HL-60 (cell line): ENCODE measurements at regions not wholly inside any gene's neighbourhood (a gene's known extent, or its start where the extent isn't known, plus 50 kb on each side); places are given as distances from the start of the nearest gene placed in this dataset.
"Not testable (repeated sequence)": the region's sequence is repeated elsewhere in the genome, so short reads cannot be mapped to it uniquely, and the experiment has no call there.

Experiments
- DNase-seq, 2 experiments: peaks; one replicate each; pipeline ENCODE4 v3.0.0-alpha.2; 2010 to 2020; ENCODE audit warnings: low read depth in 1 of 2, low spot score in 1 of 2
- H3K27ac ChIP-seq: fragments of 250-450 bp; sonication (Bioruptor Pico); replicated peaks from 2 replicates; pipeline ENCODE4 v1.5.1; 2020; ENCODE audit warnings: mild to moderate bottlenecking, moderate library complexity
- H3K27me3 ChIP-seq: fragments of 250-450 bp; sonication (Bioruptor Pico); 2 replicates; pipeline ENCODE4 v1.5.1; 2021; ENCODE audit warnings: mild to moderate bottlenecking, moderate library complexity; ENCODE audit not compliant: insufficient read depth, poor library complexity, severe bottlenecking
- H3K4me3 ChIP-seq: replicated peaks from 2 replicates; pipeline ENCODE4 v1.5.1; 2011; ENCODE audit warnings: mild to moderate bottlenecking, control low read depth, low read length; ENCODE audit not compliant: insufficient read depth
- CTCF ChIP-seq: IDR thresholded peaks from one replicate; pipeline ENCODE4 v1.5.1; 2011; ENCODE audit warnings: low read length, control low read depth, inconsistent platforms; ENCODE audit not compliant: insufficient read depth
- GABPA ChIP-seq: IDR thresholded peaks from 2 replicates; pipeline ENCODE4 v1.6.1; 2012; ENCODE audit warnings: low read depth
- POLR2AphosphoS5 ChIP-seq: IDR thresholded peaks from 2 replicates; pipeline ENCODE4 v1.6.1; 2012; ENCODE audit warnings: low read depth
- REST ChIP-seq: IDR thresholded peaks from 2 replicates; pipeline ENCODE4 v1.6.1; 2012; ENCODE audit warnings: low read depth; ENCODE audit not compliant: insufficient replicate concordance
- SPI1 ChIP-seq: IDR thresholded peaks from 2 replicates; pipeline ENCODE4 v1.6.1; 2012; ENCODE audit warnings: low read depth, mild to moderate bottlenecking, borderline replicate concordance

GRCh38 chr17:34424814-34425491 lies 61.9 kb upstream of the CCL1 start:
- peaks cover 6% of the 10 kb centered on the region for H3K27me3 ChIP-seq
- H3K4me3 ChIP-seq: no peak overlapping the region
- TF ChIP-seq SPI1: no peak
- TF ChIP-seq POLR2AphosphoS5: no peak
- no peak for TF ChIP-seq GABPA
- TF ChIP-seq REST: no peak
- no peak for TF ChIP-seq CTCF
- DNase-seq: no peak
- H3K27ac ChIP-seq: no peak overlapping the region

GRCh38 chr17:34423978-34424813 lies 61.2 kb upstream of the CCL1 start:
- DNase-seq: no peak

GRCh38 chr17:34423315-34423714 lies 60.3 kb upstream of the CCL1 start:
- H3K27me3 ChIP-seq, DNase-seq, H3K27ac ChIP-seq, H3K4me3 ChIP-seq: not testable (repeated sequence)

More at GRCh38 chr17:34423978-34424813, 61.2 kb upstream of the CCL1 start:
- Histone ChIP-seq H3K4me3 (no peak overlapping the region), H3K27me3 (peaks cover 6% of the 10 kb centered on the region), H3K27ac (no peak overlapping the region)
- TF ChIP-seq GABPA: no peak
- no peak for TF ChIP-seq SPI1
- no peak for TF ChIP-seq POLR2AphosphoS5
- TF ChIP-seq REST: no peak
- TF ChIP-seq CTCF: no peak

- no peak for TF ChIP-seq POLR2AphosphoS5
- TF ChIP-seq GABPA: no peak
- TF ChIP-seq CTCF: no peak
- no peak for TF ChIP-seq SPI1
- no peak for TF ChIP-seq REST
- H3K27me3 ChIP-seq: peaks cover 6% of the 10 kb centered on the region
Observed at GRCh38 chr17:34420900-34421299, 57.9 kb upstream of the CCL1 start.

More at GRCh38 chr17:34420900-34421299, 57.9 kb upstream of the CCL1 start:
- Histone ChIP-seq H3K27ac (no peak overlapping the region), H3K4me3 (no peak overlapping the region)
- no peak for DNase-seq
